Testis (tissue), 2 donors: ENCODE measurements at regions not wholly inside any gene's neighbourhood (a gene's known extent, or its start where the extent isn't known, plus 50 kb on each side); places are given as distances from the start of the nearest gene placed in this dataset.

ENCODE experiments used
- DNase-seq: peaks from one replicate; pipeline ENCODE4 v3.0.0-alpha.2; 2019
- H3K27ac ChIP-seq, 2 donors: fragments of 200-600 bp; sonication (generic); one replicate each; pipeline ENCODE4 v1.5.1; 2019
- H3K27me3 ChIP-seq: fragments of 200-600 bp; sonication (generic); one replicate; pipeline ENCODE4 v1.5.1; 2019
- H3K36me3 ChIP-seq: fragments of 200-600 bp; sonication (generic); one replicate; pipeline ENCODE4 v1.5.1; 2017; ENCODE audit warnings: low read depth; ENCODE audit errors: missing control alignments
- H3K4me1 ChIP-seq: fragments of 200-600 bp; sonication (generic); one replicate; pipeline ENCODE4 v1.5.1; 2019
- H3K4me3 ChIP-seq, 2 donors: fragments of 200-600 bp; sonication (generic); one replicate each; pipeline ENCODE4 v1.5.1; 2017 to 2019
- H3K9me3 ChIP-seq: fragments of 200-600 bp; sonication (generic); one replicate; pipeline ENCODE4 v1.5.1; 2017
- CTCF ChIP-seq, 3 experiments: fragments of 450-650 bp in 2 of 3; fragments of 200-600 bp in 1 of 3; sonication (generic) in 1 of 3; IDR thresholded peaks; one replicate each; pipeline ENCODE4 v1.5.1; 2016 to 2019; ENCODE audit warnings: antibody characterized with exemption in 3 of 3, mild to moderate bottlenecking in 2 of 3, moderate library complexity in 1 of 3
- POLR2A ChIP-seq: fragments of 450-650 bp; IDR thresholded peaks from one replicate; pipeline ENCODE4 v1.6.1; 2017; ENCODE audit warnings: antibody characterized with exemption, mild to moderate bottlenecking, moderate library complexity
- WGBS, 2 donors: methylation state at CpG; one replicate each; pipeline ENCODE4 v1.1.5; 2018; 5-methylcytosine and 5-hydroxymethylcytosine counted together
- intact Hi-C: fragments of 100-400 bp; cut with DNase I; formaldehyde crosslinking; loops from one replicate; pipeline ENCODE4 v1.15.1; 2023; ENCODE audit warnings: low total_unique reads

- no peaks in the 10 kb centered on the region for H3K4me1 ChIP-seq
- no peaks in the 10 kb centered on the region for H3K36me3 ChIP-seq
- no peak overlapping the region for H3K27ac ChIP-seq
- no peak for DNase-seq
- intact Hi-C loops, result no loop called here
- TF ChIP-seq POLR2A (no peak), CTCF (IDR thresholded peaks at IDR 0.05) (no peak)
- 82 to 90% methylated on average over 2 of the region's 2 CpGs for WGBS, 2 donors
- H3K27me3 ChIP-seq, result no peaks in the 10 kb centered on the region
- no peaks in the 10 kb centered on the region for H3K9me3 ChIP-seq
- no peak overlapping the region for H3K4me3 ChIP-seq
Observed at GRCh38 chr20:22802296-22802695, 217.9 kb upstream of the FOXA2 start.

DNA sequence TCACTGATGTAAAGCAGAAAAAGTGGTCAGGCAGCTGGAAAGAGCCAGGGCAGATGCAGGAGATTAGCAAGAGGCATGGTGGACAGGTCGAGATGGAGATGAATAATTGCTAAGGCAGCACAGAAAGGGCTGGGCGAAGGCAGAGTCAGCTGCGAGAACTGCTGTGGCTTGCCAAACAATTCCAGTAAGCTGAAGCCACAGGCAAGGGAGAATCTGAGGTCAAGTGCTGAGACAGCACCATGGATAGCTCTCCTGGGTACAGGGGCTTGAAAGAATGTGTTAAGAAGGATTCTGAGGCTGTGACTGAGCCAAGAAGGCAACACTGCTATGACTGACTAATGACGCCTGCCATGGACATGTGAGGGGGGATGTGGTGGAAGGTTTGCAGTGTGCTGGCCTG is 220.8 kb upstream of the FOXA2 start:
- intact Hi-C loops, result no loop called here
- Histone ChIP-seq H3K36me3 (no peaks in the 10 kb centered on the region), H3K9me3 (no peaks in the 10 kb centered on the region), H3K27ac (no peak overlapping the region), H3K4me1 (no peaks in the 10 kb centered on the region), H3K27me3 (no peaks in the 10 kb centered on the region), H3K4me3 (no peak overlapping the region)
- TF ChIP-seq CTCF (IDR thresholded peaks at IDR 0.05) (no peak), POLR2A (no peak)
- DNase-seq, result no peak
- WGBS, 2 donors, result 72 to 80% methylated on average over 4 of the region's 4 CpGs

- Histone ChIP-seq H3K4me3 (no peak overlapping the region), H3K27ac (no peak overlapping the region), H3K4me1 (no peaks in the 10 kb centered on the region), H3K27me3 (no peaks in the 10 kb centered on the region), H3K9me3 (no peaks in the 10 kb centered on the region), H3K36me3 (no peaks in the 10 kb centered on the region)
- intact Hi-C loops, result no loop called here
- no peak for TF ChIP-seq CTCF (IDR thresholded peaks at IDR 0.05)
- no peak for TF ChIP-seq POLR2A
- whole genome bisulfite sequencing, 2 donors, result 64 to 69% methylated on average over 3 of the region's 3 CpGs
- DNase-seq, result no peak
Observed at GRCh38 chr20:22805996-22806395, 221.6 kb upstream of the FOXA2 start.

DNA sequence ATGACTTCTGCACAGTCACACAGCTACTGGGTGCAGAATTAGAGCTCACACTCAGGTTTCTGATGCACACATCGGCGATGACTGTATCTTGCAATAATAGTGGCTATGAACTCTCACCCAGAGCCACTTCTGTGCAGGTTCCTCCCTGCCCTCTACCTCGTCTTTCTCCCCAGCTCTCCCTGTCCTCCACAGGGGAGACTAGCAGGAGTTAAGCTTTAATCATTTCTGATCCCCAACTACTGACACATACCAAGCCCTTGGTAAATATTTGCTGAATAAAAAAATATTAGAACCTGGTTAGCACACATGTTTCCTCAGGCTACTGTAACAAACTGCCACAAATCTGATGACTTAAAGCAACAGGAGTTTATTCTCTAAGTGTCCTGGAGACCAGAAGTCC is 222.7 kb upstream of the FOXA2 start:
- 57 to 83% methylated on average over 3 of the region's 3 CpGs for whole genome bisulfite sequencing, 2 donors
- intact Hi-C loops, result no loop called here
- no peak overlapping the region for H3K27ac ChIP-seq

More for the DNA sequence above, 222.7 kb upstream of the FOXA2 start:
- no peak for DNase-seq
- H3K9me3 ChIP-seq, result no peaks in the 10 kb centered on the region
- no peaks in the 10 kb centered on the region for H3K27me3 ChIP-seq
- no peaks in the 10 kb centered on the region for H3K36me3 ChIP-seq
- no peak overlapping the region for H3K4me3 ChIP-seq
- TF ChIP-seq POLR2A (no peak), CTCF (IDR thresholded peaks at IDR 0.05) (no peak)
- no peaks in the 10 kb centered on the region for H3K4me1 ChIP-seq
